OCI-LY1 (cell line): ENCODE measurements at regions not wholly inside any gene's neighbourhood (a gene's known extent, or its start where the extent isn't known, plus 50 kb on each side); places are given as distances from the start of the nearest gene placed in this dataset.
"Not testable (repeated sequence)": the region's sequence is repeated elsewhere in the genome, so short reads cannot be mapped to it uniquely, and the experiment has no call there.

Source experiments
- H2AFZ ChIP-seq: fragments of 200-600 bp; sonication (generic), shearing (Covaris generic); 2 replicates; pipeline ENCODE4 v1.6.0; 2014; ENCODE audit warnings: antibody characterized with exemption, mild to moderate bottlenecking, low read length
- H3F3A ChIP-seq: fragments of 200-600 bp; sonication (generic), shearing (Covaris generic); 2 replicates; pipeline ENCODE4 v1.6.0; 2014; ENCODE audit warnings: mild to moderate bottlenecking, antibody characterized with exemption, low read length, moderate library complexity; ENCODE audit not compliant: insufficient read depth
- H3K27ac ChIP-seq: fragments of 200-600 bp; sonication (generic); 2 replicates; pipeline ENCODE4 v1.5.1; 2014; ENCODE audit warnings: low read length, mixed run types, mild to moderate bottlenecking, low read depth; ENCODE audit not compliant: poor library complexity, severe bottlenecking
- H3K27me3 ChIP-seq: fragments of 200-600 bp; sonication (generic); 2 replicates; pipeline ENCODE4 v1.6.0; 2014; ENCODE audit warnings: antibody characterized with exemption, mild to moderate bottlenecking, low read length, moderate library complexity; ENCODE audit not compliant: insufficient read depth
- H3K36me3 ChIP-seq: fragments of 200-600 bp; sonication (generic); 2 replicates; pipeline ENCODE4 v1.6.1; 2014; ENCODE audit warnings: mild to moderate bottlenecking, antibody characterized with exemption, low read length, moderate library complexity, mixed read lengths; ENCODE audit not compliant: insufficient read depth
- H3K4me1 ChIP-seq: fragments of 200-600 bp; sonication (generic); 2 replicates; pipeline ENCODE4 v1.5.1; 2014; ENCODE audit warnings: mild to moderate bottlenecking, low read length, moderate library complexity; ENCODE audit not compliant: insufficient read depth, severe bottlenecking
- H3K4me2 ChIP-seq: fragments of 200-600 bp; sonication (generic), shearing (Covaris generic); 2 replicates; pipeline ENCODE4 v1.6.1; 2014; ENCODE audit warnings: low read length
- H3K4me3 ChIP-seq: fragments of 200-600 bp; sonication (generic); 2 replicates; pipeline ENCODE4 v1.5.1; 2014; ENCODE audit warnings: low read length, low read depth, mild to moderate bottlenecking, mixed read lengths; ENCODE audit not compliant: poor library complexity, severe bottlenecking
- H3K79me2 ChIP-seq: fragments of 200-600 bp; shearing (Covaris generic); 2 replicates; pipeline ENCODE4 v1.6.1; 2016; ENCODE audit warnings: mixed run types, low read length, mixed read lengths; ENCODE audit not compliant: insufficient read depth
- H3K9ac ChIP-seq: fragments of 200-600 bp; sonication (generic), shearing (Covaris generic); 2 replicates; pipeline ENCODE4 v1.6.1; 2014; ENCODE audit warnings: mild to moderate bottlenecking, low read length, mixed read lengths
- H3K9me2 ChIP-seq: fragments of 200-600 bp; sonication (generic), shearing (Covaris generic); 2 replicates; pipeline ENCODE4 v1.6.1; 2014; ENCODE audit warnings: low read depth, mild to moderate bottlenecking, low read length, mixed read lengths
- H3K9me3 ChIP-seq: fragments of 200-600 bp; shearing (Covaris generic); 2 replicates; pipeline ENCODE4 v1.6.1; 2014; ENCODE audit warnings: low read length, mixed read lengths
- H4K20me1 ChIP-seq: fragments of 200-600 bp; sonication (generic), shearing (Covaris generic); 2 replicates; pipeline ENCODE4 v1.6.0; 2016; ENCODE audit warnings: mild to moderate bottlenecking, low read length; ENCODE audit not compliant: insufficient read depth
- CTCF ChIP-seq: fragments of 200-600 bp; sonication (generic), shearing (Covaris generic); IDR thresholded peaks from 2 replicates; pipeline ENCODE4 v1.5.1; 2017; ENCODE audit warnings: mild to moderate bottlenecking, antibody characterized with exemption, low read length, moderate library complexity, mixed read lengths
- EZH2 ChIP-seq: fragments of 200-600 bp; sonication (generic), shearing (Covaris generic); IDR thresholded peaks from 2 replicates; pipeline ENCODE4 v1.8.0; 2017; ENCODE audit warnings: borderline replicate concordance, mixed run types, mild to moderate bottlenecking, antibody characterized with exemption, low read length, moderate library complexity, mixed read lengths

GRCh38 chr16:61098505-61098904 is 937.7 kb downstream of the CDH8 start:
- H3F3A ChIP-seq: no peaks in the 10 kb centered on the region
- no peaks in the 10 kb centered on the region for H4K20me1 ChIP-seq
- H3K79me2 ChIP-seq: no peaks in the 10 kb centered on the region
- H3K27ac ChIP-seq: no peak overlapping the region
- H2AFZ ChIP-seq: no peak overlapping the region
- no peak overlapping the region for H3K4me2 ChIP-seq
- no peaks in the 10 kb centered on the region for H3K9me3 ChIP-seq
- H3K36me3 ChIP-seq: no peaks in the 10 kb centered on the region
- H3K4me1 ChIP-seq: no peaks in the 10 kb centered on the region
- H3K9me2 ChIP-seq: no peaks in the 10 kb centered on the region
- no peak overlapping the region for H3K9ac ChIP-seq
- no peak overlapping the region for H3K4me3 ChIP-seq
- no peaks in the 10 kb centered on the region for H3K27me3 ChIP-seq
- TF ChIP-seq CTCF (no peak), EZH2 (no peak)

GRCh38 chr16:61091300-61091699 is 944.9 kb downstream of the CDH8 start:
- H4K20me1 ChIP-seq, H3F3A ChIP-seq, H2AFZ ChIP-seq, H3K79me2 ChIP-seq, H3K9me2 ChIP-seq, H3K36me3 ChIP-seq, H3K4me3 ChIP-seq, H3K9ac ChIP-seq, H3K9me3 ChIP-seq, H3K4me1 ChIP-seq, H3K27ac ChIP-seq, H3K27me3 ChIP-seq, H3K4me2 ChIP-seq: not testable (repeated sequence)

- TF ChIP-seq CTCF: no peak
- TF ChIP-seq EZH2: no peak
- Histone ChIP-seq H3K4me1 (no peaks in the 10 kb centered on the region), H4K20me1 (no peaks in the 10 kb centered on the region), H2AFZ (no peak overlapping the region), H3K27ac (no peak overlapping the region), H3K9me3 (no peaks in the 10 kb centered on the region), H3K9me2 (no peaks in the 10 kb centered on the region), H3F3A (no peaks in the 10 kb centered on the region), H3K79me2 (no peaks in the 10 kb centered on the region), H3K36me3 (no peaks in the 10 kb centered on the region), H3K9ac (no peak overlapping the region), H3K27me3 (no peaks in the 10 kb centered on the region), H3K4me3 (no peak overlapping the region), H3K4me2 (no peak overlapping the region)
These were observed 952.5 kb downstream of the CDH8 start for GRCh38 chr16:61083711-61084110.

GRCh38 chr16:61074324-61074723 is 961.9 kb downstream of the CDH8 start:
- Histone ChIP-seq H3K36me3 (no peaks in the 10 kb centered on the region), H3K4me3 (no peak overlapping the region), H3K4me2 (no peak overlapping the region), H2AFZ (no peak overlapping the region), H3K9me2 (no peaks in the 10 kb centered on the region), H4K20me1 (no peaks in the 10 kb centered on the region), H3K27ac (no peak overlapping the region), H3K9me3 (no peaks in the 10 kb centered on the region), H3K27me3 (no peaks in the 10 kb centered on the region), H3K79me2 (no peaks in the 10 kb centered on the region), H3F3A (no peaks in the 10 kb centered on the region), H3K4me1 (no peaks in the 10 kb centered on the region), H3K9ac (no peak overlapping the region)
- TF ChIP-seq EZH2: no peak
- no peak for TF ChIP-seq CTCF
